Panc1 (cell line): ENCODE measurements at regions not wholly inside any gene's neighbourhood (a gene's known extent, or its start where the extent isn't known, plus 50 kb on each side); places are given as distances from the start of the nearest gene placed in this dataset.

Experiments used
- CTCF ChIP-seq: fragments of 450-650 bp; IDR thresholded peaks from 2 replicates; pipeline ENCODE4 v1.5.1; 2017; ENCODE audit warnings: mild to moderate bottlenecking
- REST ChIP-seq, 2 experiments: IDR thresholded peaks; 2 replicates each; pipeline ENCODE4 v1.6.1; 2011 to 2012; ENCODE audit warnings: low read depth in 2 of 2, control low read depth in 1 of 2, low read length in 1 of 2, mild to moderate bottlenecking in 1 of 2, moderate library complexity in 1 of 2; ENCODE audit not compliant: insufficient read depth in 1 of 2

GRCh38 chr5:34576891-34577666, 79.0 kb upstream of the RAI14 start:
- TF ChIP-seq CTCF (no peak), REST (IDR thresholded peaks at IDR 0.05; ENCODE audit: insufficient read depth in 1 of 2, low read depth in 2 of 2, low read length in 1 of 2) (no peak)
